ENCODE measurements at regions not wholly inside any gene's neighbourhood (a gene's known extent, or its start where the extent isn't known, plus 50 kb on each side); places are given as distances from the start of the nearest gene placed in this dataset.

DNA sequence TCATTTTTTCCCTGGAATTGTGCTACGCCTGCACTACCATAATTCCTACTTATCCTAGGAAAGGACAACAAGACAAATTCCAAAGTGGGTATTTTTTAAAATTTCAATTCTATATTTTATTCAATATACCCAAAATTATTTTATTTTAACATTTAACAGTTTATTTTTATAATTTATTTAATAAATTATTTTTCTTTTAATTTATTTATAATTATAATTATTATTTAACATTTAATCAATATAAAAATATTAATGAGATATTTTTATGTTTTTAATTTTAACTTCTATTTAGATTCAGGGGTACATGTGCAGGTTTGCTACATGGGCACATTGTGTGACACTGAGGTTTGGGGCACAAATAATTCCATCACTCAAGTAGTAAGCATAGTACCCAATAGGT, 65.6 kb upstream of the VSTM2A start:
- no peak for FAIRE-seq
- Histone ChIP-seq H3K27me3 (ENCODE audit: control insufficient read depth in 1 of 2, insufficient read depth in 2 of 2, low read length in 2 of 2) (no peaks in the 10 kb centered on the region), H3K4me3 (replicated peaks in 1 of 3; ENCODE audit: insufficient read depth in 1 of 3, low read depth in 2 of 3, low read length in 3 of 3) (no peak overlapping the region), H3K4me1 (ENCODE audit: insufficient read depth, low read length) (no peaks in the 10 kb centered on the region), H2AFZ (ENCODE audit: low read length) (no peak overlapping the region), H3K4me2 (ENCODE audit: low read depth, low read length) (no peak overlapping the region), H3K36me3 (replicated peaks in 1 of 2; ENCODE audit: control insufficient read depth in 1 of 2, insufficient read depth in 2 of 2, low read length in 2 of 2) (no peaks in the 10 kb centered on the region), H4K20me1 (ENCODE audit: insufficient read depth, low read length) (no peaks in the 10 kb centered on the region), H3K27ac (ENCODE audit: extremely low read length, insufficient read depth, low read length) (no peak overlapping the region), H3K9ac (ENCODE audit: insufficient read depth, low read depth, low read length) (no peak overlapping the region), H3K9me3 (ENCODE audit: low read length) (peaks cover 23% of the 10 kb centered on the region; the same call in 1 of the 2 replicates), H3K79me2 (ENCODE audit: insufficient read depth, low read length) (no peaks in the 10 kb centered on the region)
- WGBS (ENCODE audit: low lambda C conversion rate) = 0% methylated on average over 1 of the region's 1 CpG
- TF ChIP-seq MED8 (CRISPR knock-in tag; IDR thresholded peaks at IDR 0.05; ENCODE audit: insufficient replicate concordance) (no peak), ZNF510 (CRISPR knock-in tag; IDR thresholded peaks at IDR 0.05; ENCODE audit: low read depth) (no peak), ZNF781 (CRISPR knock-in tag; IDR thresholded peaks at IDR 0.05; ENCODE audit: borderline replicate concordance, not compliant biosample characterization) (no peak), KDM5A (IDR thresholded peaks at IDR 0.05; ENCODE audit: borderline replicate concordance, low read length) (no peak), ZNF276 (CRISPR knock-in tag; IDR thresholded peaks at IDR 0.05; ENCODE audit: low read depth) (no peak), SNAI1 (CRISPR knock-in tag; IDR thresholded peaks at IDR 0.05; ENCODE audit: borderline replicate concordance) (no peak), DNMT1 (CRISPR knock-in tag; IDR thresholded peaks at IDR 0.05) (no peak), ZBTB21 (CRISPR knock-in tag; IDR thresholded peaks at IDR 0.05) (no peak), ZNF329 (CRISPR knock-in tag; IDR thresholded peaks at IDR 0.05; ENCODE audit: low read depth) (no peak), ZNF335 (CRISPR knock-in tag; IDR thresholded peaks at IDR 0.05) (no peak)
- TF ChIP-seq, protein P1, sequence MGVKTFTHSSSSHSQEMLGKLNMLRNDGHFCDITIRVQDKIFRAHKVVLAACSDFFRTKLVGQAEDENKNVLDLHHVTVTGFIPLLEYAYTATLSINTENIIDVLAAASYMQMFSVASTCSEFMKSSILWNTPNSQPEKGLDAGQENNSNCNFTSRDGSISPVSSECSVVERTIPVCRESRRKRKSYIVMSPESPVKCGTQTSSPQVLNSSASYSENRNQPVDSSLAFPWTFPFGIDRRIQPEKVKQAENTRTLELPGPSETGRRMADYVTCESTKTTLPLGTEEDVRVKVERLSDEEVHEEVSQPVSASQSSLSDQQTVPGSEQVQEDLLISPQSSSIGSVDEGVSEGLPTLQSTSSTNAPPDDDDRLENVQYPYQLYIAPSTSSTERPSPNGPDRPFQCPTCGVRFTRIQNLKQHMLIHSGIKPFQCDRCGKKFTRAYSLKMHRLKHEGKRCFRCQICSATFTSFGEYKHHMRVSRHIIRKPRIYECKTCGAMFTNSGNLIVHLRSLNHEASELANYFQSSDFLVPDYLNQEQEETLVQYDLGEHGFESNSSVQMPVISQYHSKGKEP (CRISPR knock-in tag; IDR thresholded peaks at IDR 0.05) = no peak
- ChIA-PET CTCF (ENCODE audit: low intra/inter-chr PET ratio, low total read pairs) (no interaction called here), POLR2A (no interaction called here)
- intact Hi-C loops (cut with micrococcal nuclease; ENCODE audit: unreplicated experiment) = no loop called here
- BruUV-seq (replicated peaks) = no TSS peak
- in situ Hi-C loops (cut with HindIII; ENCODE audit: extremely low pct_ligation_motif_present, low pct_unique_long_range_greater_than_20kb) = no loop called here
- no peak for DNase-seq (ENCODE audit: low spot score)
- no peak for ATAC-seq
